22Rv1 (cell line): ENCODE measurements at regions not wholly inside any gene's neighbourhood (a gene's known extent, or its start where the extent isn't known, plus 50 kb on each side); places are given as distances from the start of the nearest gene placed in this dataset.

Experiments used
- CTCF ChIP-seq: fragments of 450-650 bp; IDR thresholded peaks from 2 replicates; pipeline ENCODE4 v1.5.1; 2017; ENCODE audit warnings: mild to moderate bottlenecking
- ZFX ChIP-seq: fragments of 450-650 bp; IDR thresholded peaks from 2 replicates; pipeline ENCODE4 v1.6.1; 2017; ENCODE audit warnings: antibody characterized with exemption, borderline replicate concordance

GRCh38 chr9:28841775-28842174 is 1268.5 kb upstream of the C9orf72 start:
- TF ChIP-seq CTCF = no peak
- TF ChIP-seq ZFX = no peak
